GM21786 (cell line): ENCODE measurements at regions not wholly inside any gene's neighbourhood (a gene's known extent, or its start where the extent isn't known, plus 50 kb on each side); places are given as distances from the start of the nearest gene placed in this dataset.

Source experiments
- ATAC-seq: cut with Tn5 transposase; IDR thresholded peaks from one replicate; pipeline ENCODE4 v1.9.1; 2021; ENCODE audit not compliant: unreplicated experiment

- no peak for ATAC-seq
Observed at GRCh38 chr18:52000435-52000834, 339.6 kb upstream of the DCC start.

DNA sequence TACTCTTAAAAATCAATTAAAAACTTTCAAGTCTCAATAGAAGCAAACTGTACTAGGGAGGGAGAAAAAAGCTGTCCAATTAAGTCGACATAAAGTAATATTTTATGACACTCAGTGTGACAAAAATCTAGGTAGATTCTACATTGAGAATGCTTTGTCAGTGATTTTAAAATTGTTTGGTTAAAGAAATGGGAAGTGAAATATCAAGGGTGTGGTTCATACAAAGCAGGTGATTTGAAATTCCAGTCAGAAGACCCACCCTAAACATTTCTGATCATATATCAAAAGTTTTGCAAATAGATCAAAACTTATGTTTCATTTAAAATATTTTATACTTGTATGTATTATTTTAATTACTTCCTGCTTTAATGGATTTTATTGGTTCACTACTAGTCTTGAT, 338.9 kb upstream of the DCC start:
- ATAC-seq: no peak

- no peak for ATAC-seq
Observed at GRCh38 chr18:52002600-52002999, 337.4 kb upstream of the DCC start.

- no peak for ATAC-seq
Observed at GRCh38 chr18:52007105-52007504, 332.9 kb upstream of the DCC start.

DNA sequence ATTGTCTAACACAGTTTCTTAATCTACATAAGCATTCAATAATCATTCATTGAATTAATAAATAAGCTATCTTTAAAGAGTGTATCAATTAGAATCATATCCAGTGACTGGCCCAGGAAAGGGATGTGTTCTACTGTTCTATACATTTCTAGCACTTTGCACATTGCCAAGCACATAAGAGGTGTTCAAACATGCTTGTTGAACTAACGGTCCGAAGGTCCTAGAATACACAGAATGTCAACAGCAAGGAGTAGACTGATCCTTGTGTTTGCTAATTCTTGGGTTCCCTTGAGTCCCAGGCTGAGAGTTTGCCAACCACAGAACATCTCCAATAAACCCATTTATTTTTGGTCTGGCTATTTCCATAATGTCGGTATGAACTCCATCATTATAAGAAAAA, 331.7 kb upstream of the DCC start:
- ATAC-seq: no peak

DNA sequence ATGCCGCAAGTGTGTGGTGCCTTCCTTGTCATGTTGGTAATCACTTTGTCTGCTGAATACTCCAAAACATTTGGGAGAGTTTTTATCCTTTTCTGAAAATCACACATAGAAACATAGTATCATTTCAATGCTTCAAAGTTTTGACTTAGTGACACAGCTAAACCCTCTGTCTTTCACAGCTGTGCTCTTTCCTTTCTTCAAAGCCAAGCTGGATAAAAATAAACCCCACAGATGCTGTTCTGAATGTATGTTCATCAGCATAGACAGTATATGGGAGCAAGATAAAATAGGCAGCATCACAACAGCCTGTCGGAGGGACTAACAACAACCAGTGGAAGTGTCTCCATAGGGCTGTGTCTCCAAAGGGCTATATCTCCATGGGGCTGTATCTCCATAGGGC, 331.3 kb upstream of the DCC start:
- ATAC-seq: no peak

- ATAC-seq: peak; percentile 53
Observed at GRCh38 chr18:52009958-52010357, 330.0 kb upstream of the DCC start.

DNA sequence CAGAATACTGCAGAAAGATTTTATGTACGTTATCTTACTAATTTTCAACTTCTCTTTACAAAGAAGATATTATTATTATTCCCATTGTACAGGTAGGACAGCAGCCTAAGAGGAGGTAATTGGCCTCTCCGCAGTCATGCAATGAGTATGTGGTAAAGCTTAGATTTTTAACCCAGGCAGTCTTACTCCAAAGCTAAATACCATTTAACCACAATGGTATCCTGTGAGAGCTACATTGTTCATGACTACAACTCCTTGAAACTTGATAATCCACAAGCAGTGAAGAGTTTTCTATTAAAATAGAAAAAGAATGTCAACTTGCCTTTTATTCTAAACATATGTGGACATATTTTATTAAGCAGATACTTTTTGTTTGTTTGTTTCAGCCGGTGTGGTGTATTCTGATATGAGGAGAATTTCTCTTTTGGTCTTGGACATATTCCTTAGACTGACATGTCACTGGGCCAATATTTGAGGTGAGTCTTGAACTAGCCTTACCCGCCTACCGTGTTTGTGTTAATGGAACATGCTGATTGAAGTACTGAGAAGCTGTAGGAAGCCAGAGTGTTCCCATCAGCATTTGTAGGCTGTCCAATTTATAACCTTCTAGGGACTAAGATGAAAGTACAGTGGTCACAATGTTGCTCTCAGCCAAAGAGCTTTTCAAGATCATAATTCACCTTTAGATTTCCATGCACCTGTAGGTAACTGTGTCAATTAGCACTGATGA, 293.9 kb upstream of the DCC start:
- no peak for ATAC-seq

DNA sequence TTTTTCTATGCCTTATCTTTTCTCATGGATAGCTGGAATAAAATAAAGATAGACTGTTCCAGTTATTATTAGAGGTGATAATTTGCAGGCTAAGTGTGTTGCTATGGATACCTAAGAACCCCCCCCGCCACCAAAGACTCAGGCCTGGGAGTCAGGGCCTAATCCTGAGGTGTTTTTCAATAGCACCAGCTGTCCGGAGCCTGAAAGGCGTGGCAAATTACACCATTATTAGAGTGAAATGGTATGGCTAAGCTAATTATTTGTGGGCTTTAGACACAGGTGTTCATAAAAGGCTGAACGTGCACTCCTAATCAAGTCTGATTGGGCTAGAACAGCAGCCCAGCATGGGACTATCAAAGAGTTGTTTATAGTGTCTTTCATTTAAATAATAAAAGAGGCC, 293.2 kb upstream of the DCC start:
- ATAC-seq: no peak

GRCh38 chr18:52054324-52054723, 285.7 kb upstream of the DCC start:
- no peak for ATAC-seq

DNA sequence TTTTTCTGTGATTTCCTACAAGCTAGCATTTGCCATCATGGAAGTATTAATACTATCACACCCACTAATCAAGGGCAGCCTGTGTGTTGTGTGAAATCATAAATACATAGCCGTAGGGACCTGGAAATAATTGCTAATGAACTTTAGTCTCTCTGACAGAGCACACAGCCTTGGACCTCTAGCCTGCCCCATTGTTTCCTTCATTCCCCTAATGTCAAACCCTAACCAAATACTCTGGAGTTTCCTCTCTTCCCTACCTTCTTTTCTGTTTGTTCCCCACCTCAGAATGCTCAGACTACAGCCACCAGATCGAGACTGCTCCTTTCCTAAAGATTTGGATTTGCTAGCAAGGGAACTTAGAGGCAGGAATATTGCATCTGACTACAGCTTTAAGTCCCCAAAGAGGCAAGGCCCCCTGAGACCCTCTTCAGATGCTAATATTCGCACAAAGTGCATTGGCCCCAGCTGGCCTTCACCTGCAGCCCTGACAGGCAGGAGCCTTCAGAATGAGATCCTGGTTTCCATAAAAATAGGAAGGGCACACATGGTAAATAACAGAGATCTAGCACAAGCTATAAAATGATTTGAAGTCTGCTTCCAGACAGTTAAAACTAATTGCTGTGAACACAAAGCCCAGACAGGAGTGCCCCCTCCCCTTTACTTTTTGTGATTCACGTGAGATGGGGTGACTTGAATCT, 279.2 kb upstream of the DCC start:
- ATAC-seq: no peak

DNA sequence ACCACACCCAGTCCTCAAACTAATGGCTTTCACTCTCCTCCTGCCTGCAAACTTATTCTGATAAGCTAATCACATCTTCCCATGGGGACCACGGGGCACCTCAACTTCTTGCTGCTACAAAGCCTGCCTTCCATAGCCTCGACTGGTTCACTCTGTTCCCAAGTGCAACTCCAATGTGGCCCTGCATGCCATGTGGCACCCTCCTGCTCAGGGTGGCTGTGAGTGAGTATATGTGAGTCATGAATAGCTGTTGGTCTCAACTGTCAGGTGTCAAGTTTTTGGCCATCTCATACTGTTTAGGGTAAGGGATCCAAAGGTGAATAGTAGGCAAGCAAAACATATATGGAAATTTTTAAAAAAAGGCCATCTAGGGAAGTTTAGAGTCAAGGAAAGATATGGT, 276.1 kb upstream of the DCC start:
- no peak for ATAC-seq

GRCh38 chr18:52069201-52069600, 270.8 kb upstream of the DCC start:
- ATAC-seq: no peak

DNA sequence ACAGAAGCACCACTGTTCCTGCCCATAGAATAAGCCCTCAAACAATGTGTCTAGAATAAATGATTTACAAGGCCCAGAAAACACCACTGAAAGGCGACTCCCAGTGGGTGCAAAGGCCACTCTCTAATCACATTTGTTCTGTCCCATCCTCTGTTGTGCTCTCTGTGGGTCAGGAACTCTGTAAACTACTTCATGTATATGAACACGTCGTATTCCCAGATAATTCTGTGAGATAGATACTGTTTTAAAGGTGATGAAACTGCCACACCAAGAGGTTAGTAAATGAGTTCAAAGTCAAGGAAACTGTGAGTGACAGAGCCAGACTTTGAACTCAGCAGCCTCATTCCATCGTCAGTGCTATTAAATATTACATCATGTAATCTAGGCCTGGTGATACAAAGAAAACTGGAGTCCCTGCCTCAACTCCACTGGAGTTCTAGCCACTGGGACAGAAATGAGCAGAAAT, 269.7 kb upstream of the DCC start:
- no peak for ATAC-seq

- ATAC-seq: no peak
Observed at GRCh38 chr18:52077251-52077983, 262.6 kb upstream of the DCC start.

DNA sequence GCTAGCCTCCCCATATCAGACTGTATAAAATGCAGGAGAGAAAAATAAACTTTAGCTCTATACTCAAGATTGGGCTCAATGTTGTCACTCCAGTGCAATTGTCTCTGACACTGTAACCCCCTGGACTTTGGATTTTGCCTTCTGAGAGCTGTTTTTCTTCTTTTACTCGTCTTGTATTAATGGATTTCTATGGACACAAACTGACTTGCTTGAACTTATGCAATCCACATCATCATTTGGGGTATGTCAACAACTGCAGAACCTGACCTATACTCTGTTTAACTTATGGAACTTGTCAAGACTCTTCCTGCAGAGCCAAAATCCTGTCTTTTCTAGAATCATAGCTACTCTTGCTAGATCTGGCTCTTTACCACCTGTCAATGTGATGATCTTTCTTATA, 257.8 kb upstream of the DCC start:
- ATAC-seq: no peak

DNA sequence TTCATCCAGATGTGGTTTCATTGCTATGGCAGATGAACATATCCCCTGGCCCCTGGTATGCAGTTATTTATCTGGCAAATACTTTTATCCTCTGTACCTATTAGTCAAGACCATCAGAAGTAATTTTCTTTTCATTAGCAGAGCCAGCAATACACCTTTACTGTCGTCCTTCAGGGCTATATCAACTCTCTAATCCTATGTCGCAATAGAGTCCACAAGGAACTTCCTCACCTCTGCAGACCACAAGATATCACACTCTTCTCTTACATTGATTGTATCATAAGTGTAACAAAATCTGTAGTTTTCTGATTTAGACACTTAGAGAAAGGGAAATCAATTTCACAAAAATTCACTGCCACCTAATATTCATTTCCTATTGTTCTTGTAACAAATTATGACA, 252.9 kb upstream of the DCC start:
- ATAC-seq: no peak

- no peak for ATAC-seq
Observed at GRCh38 chr18:52090005-52090404, 250.0 kb upstream of the DCC start.

DNA sequence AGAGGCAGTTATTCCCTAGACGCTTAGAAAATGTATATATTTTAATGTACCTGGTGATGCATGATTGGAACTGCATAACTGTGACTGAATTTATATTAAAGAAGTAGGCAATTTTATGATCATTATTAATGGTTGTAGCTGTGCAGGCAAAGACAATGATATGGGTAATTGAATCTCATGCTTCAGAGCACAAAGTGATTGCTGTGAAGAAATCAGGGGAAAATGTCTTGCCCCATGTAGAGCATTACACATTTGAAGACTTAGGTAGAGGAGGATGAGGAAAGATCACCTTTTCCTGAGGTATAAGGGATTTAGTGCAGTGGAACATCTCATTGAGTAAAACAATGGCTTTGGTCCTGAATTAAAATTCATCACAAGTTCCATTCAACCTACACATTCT, 246.8 kb upstream of the DCC start:
- no peak for ATAC-seq

DNA sequence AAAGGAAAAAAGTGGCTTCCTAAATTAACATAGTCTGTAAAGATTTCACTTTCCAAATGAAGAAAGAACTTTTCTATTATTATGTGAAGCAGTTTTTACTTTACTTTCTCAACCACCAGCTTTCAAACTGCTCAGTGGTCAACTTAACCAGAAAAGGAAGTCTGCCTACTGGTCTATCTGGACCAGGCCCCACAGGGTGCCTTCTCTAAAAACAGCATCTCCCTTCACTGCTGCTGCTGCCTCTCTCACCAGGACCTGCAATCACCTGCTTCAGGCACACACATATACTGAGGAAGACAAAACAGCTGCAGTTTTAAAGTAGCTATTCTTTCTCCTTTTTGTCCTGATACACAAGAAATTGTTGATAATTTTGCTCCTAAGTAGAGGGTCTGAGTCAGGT, 221.3 kb upstream of the DCC start:
- no peak for ATAC-seq

GRCh38 chr18:52130624-52131301, 209.2 kb upstream of the DCC start:
- no peak for ATAC-seq

GRCh38 chr18:52131845-52132244, 208.2 kb upstream of the DCC start:
- no peak for ATAC-seq
